HCT116 (cell line): ENCODE measurements at regions not wholly inside any gene's neighbourhood (a gene's known extent, or its start where the extent isn't known, plus 50 kb on each side); places are given as distances from the start of the nearest gene placed in this dataset.

Experiments used
- ATAC-seq: fragments of 200-7000 bp; cut with Tn5 transposase; 2 replicates; pipeline ENCODE4 v1.9.1; 2020; ENCODE audit warnings: mild to moderate bottlenecking, moderate library complexity
- BruUV-seq: library from RNA; stranded (reverse); fragments of 400-500 nt; replicated peaks from 2 replicates; lab custom pipeline; 2021; lab: Mats Ljungman, UMichigan
- CTCF ChIA-PET: fragments of 300-600 bp; sonication (Branson Sonifier 250); formaldehyde crosslinking; loops from one replicate; lab custom pipeline; 2021; ENCODE audit warnings: antibody characterized with exemption; lab: Charles Lee
- POLR2A ChIA-PET: fragments of 300-600, 350-600 bp; sonication (Branson Sonifier 250); formaldehyde crosslinking; loops from one replicate; lab custom pipeline; 2021; ENCODE audit warnings: antibody characterized with exemption; lab: Charles Lee
- RAD21 ChIA-PET, 2 experiments: fragments of 300-600 bp; sonication (Branson Sonifier 250); formaldehyde crosslinking; loops; one replicate each; lab custom pipeline; 2023; ENCODE audit warnings: low total read pairs in 2 of 2; ENCODE audit not compliant: uncharacterized antibody in 2 of 2, unreplicated experiment in 2 of 2, low non-redundant PET in 1 of 2; lab: Charles Lee
- DNase-seq: peaks from one replicate; pipeline ENCODE4 v3.0.0-alpha.2; 2010; ENCODE audit warnings: low read depth, low spot score
- H2AFZ ChIP-seq: fragments of 200-600 bp; shearing (Covaris generic), sonication (generic); 2 replicates; pipeline ENCODE4 v1.6.1; 2017; ENCODE audit warnings: low read depth, mixed run types, mixed read lengths, antibody characterized with exemption, low read length; ENCODE audit not compliant: poor library complexity, severe bottlenecking
- H3K27ac ChIP-seq: 2 replicates; pipeline ENCODE4 v1.5.1; 2012; ENCODE audit warnings: low read depth, low read length
- H3K27me3 ChIP-seq: fragments of 200-600 bp; sonication (generic); 2 replicates; pipeline ENCODE4 v1.6.1; 2016; ENCODE audit warnings: mixed run types, low read length, mixed read lengths; ENCODE audit not compliant: insufficient read depth
- H3K36me3 ChIP-seq, 2 experiments: fragments of 200-500 bp in 1 of 2; fragments of 200-600 bp in 1 of 2; sonication (Bioruptor generic) in 1 of 2; sonication (generic) in 1 of 2; 2 replicates each; pipeline versions ENCODE4 v1.5.1 to v1.6.1; 2014 to 2016; ENCODE audit warnings: low read length in 2 of 2, inconsistent platforms in 1 of 2, mixed read lengths in 1 of 2, mixed run types in 1 of 2; ENCODE audit not compliant: insufficient read depth in 2 of 2, control insufficient read depth in 1 of 2
- H3K4me1 ChIP-seq, 2 experiments: fragments of 200-600 bp in 1 of 2; sonication (generic) in 1 of 2; 2 replicates each; pipeline versions ENCODE4 v1.5.1 to v1.6.1; 2012 to 2017; ENCODE audit warnings: low read length in 2 of 2, inconsistent platforms in 1 of 2, mild to moderate bottlenecking in 1 of 2, mixed read lengths in 1 of 2, mixed run types in 1 of 2, moderate library complexity in 1 of 2; ENCODE audit not compliant: insufficient read depth in 2 of 2, control insufficient read depth in 1 of 2
- H3K4me2 ChIP-seq: fragments of 200-600 bp; sonication (generic); 2 replicates; pipeline ENCODE4 v1.6.1; 2017; ENCODE audit warnings: mixed run types, low read length, mixed read lengths
- H3K4me3 ChIP-seq, 2 experiments: fragments of 200-600 bp in 1 of 2; sonication (generic) in 1 of 2; replicated peaks in 1 of 2; 2 replicates each; pipeline ENCODE4 v1.5.1; 2011 to 2016; ENCODE audit warnings: low read length in 2 of 2, control low read depth in 1 of 2, low read depth in 1 of 2, mild to moderate bottlenecking in 1 of 2, mixed read lengths in 1 of 2, mixed run types in 1 of 2
- H3K79me2 ChIP-seq: fragments of 200-600 bp; sonication (generic); 2 replicates; pipeline ENCODE4 v1.6.1; 2017; ENCODE audit warnings: mild to moderate bottlenecking, mixed run types, low read length, moderate library complexity, mixed read lengths; ENCODE audit not compliant: insufficient read depth
- H3K9ac ChIP-seq: fragments of 200-600 bp; sonication (generic); 2 replicates; pipeline ENCODE4 v1.6.1; 2016; ENCODE audit warnings: low read length, mixed read lengths
- H3K9me2 ChIP-seq: fragments of 200-600 bp; sonication (generic), shearing (Covaris generic); 2 replicates; pipeline ENCODE4 v1.6.1; 2017; ENCODE audit warnings: mixed run types, mild to moderate bottlenecking, moderate library complexity; ENCODE audit not compliant: insufficient read depth
- H3K9me3 ChIP-seq, 2 experiments: fragments of 200-500 bp in 1 of 2; fragments of 200-600 bp in 1 of 2; sonication (Bioruptor generic) in 1 of 2; sonication (generic) in 1 of 2; 2 replicates each; pipeline ENCODE4 v1.6.1; 2014 to 2017; ENCODE audit warnings: low read length in 2 of 2, mixed read lengths in 2 of 2, inconsistent platforms in 1 of 2, low read depth in 1 of 2, mild to moderate bottlenecking in 1 of 2, mixed run types in 1 of 2, moderate library complexity in 1 of 2; ENCODE audit not compliant: control insufficient read depth in 1 of 2, insufficient read depth in 1 of 2
- H4K20me1 ChIP-seq: fragments of 200-600 bp; sonication (generic), shearing (Covaris generic); 2 replicates; pipeline ENCODE4 v1.6.1; 2017; ENCODE audit warnings: mixed run types, mild to moderate bottlenecking, moderate library complexity; ENCODE audit not compliant: insufficient read depth
- EGR1 ChIP-seq: IDR thresholded peaks from 2 replicates; pipeline ENCODE4 v1.6.1; 2012; ENCODE audit warnings: low read depth
- EZH2phosphoT487 ChIP-seq: fragments of 200-600 bp; IDR thresholded peaks from 2 replicates; pipeline ENCODE4 v1.6.1; 2018; ENCODE audit warnings: antibody characterized with exemption, borderline replicate concordance
- FOSL1 ChIP-seq: IDR thresholded peaks from 2 replicates; pipeline ENCODE4 v1.6.1; 2012; ENCODE audit warnings: low read depth
- POLR2A ChIP-seq: IDR thresholded peaks from 2 replicates; pipeline ENCODE4 v1.7.0; 2011; ENCODE audit warnings: borderline replicate concordance; ENCODE audit not compliant: insufficient read depth, insufficient read length; ENCODE audit errors: extremely low read depth
- RAD21 ChIP-seq: IDR thresholded peaks from 2 replicates; pipeline ENCODE4 v1.6.1; 2012; ENCODE audit warnings: low read depth, mild to moderate bottlenecking
- SIN3A ChIP-seq: IDR thresholded peaks from 2 replicates; pipeline ENCODE4 v1.6.1; 2012; ENCODE audit warnings: low read depth
- YY1 ChIP-seq: IDR thresholded peaks from 2 replicates; pipeline ENCODE4 v1.6.1; 2011; ENCODE audit warnings: low read length, low read depth, moderate library complexity, mild to moderate bottlenecking; ENCODE audit not compliant: insufficient replicate concordance; ENCODE audit errors: extremely low read depth
- intact Hi-C: fragments of 100-400 bp; cut with micrococcal nuclease; formaldehyde crosslinking; loops from 2 replicates; pipeline ENCODE4 v1.10.0; 2022
- TF ChIP-seq, protein P1 (sequence below): IDR thresholded peaks from 2 replicates; pipeline ENCODE4 v1.6.1; 2012
- TF ChIP-seq, protein P2 (sequence below): IDR thresholded peaks from 2 replicates; pipeline ENCODE4 v1.6.1; 2012; ENCODE audit warnings: low read depth
- TF ChIP-seq, protein P3 (sequence below): IDR thresholded peaks from 2 replicates; pipeline ENCODE4 v1.6.1; 2011; ENCODE audit warnings: mild to moderate bottlenecking, low read length, moderate library complexity; ENCODE audit not compliant: insufficient replicate concordance; ENCODE audit errors: extremely low read depth
- TF ChIP-seq, protein P4 (sequence below): IDR thresholded peaks from 2 replicates; pipeline ENCODE4 v1.6.1; 2012
- TF ChIP-seq, protein P5 (sequence below), 3 experiments: fragments of 200-600 bp in 1 of 3; sonication (generic) in 1 of 3; IDR thresholded peaks in 2 of 3; conservative IDR thresholded peaks in 1 of 3; 2 replicates each; pipeline ENCODE4 v1.5.1; 2012 to 2017; ENCODE audit warnings: low read depth in 2 of 3, low read length in 2 of 3, antibody characterized with exemption in 1 of 3, borderline replicate concordance in 1 of 3, control low read depth in 1 of 3, mild to moderate bottlenecking in 1 of 3, mixed read lengths in 1 of 3, mixed run types in 1 of 3, moderate library complexity in 1 of 3; ENCODE audit not compliant: insufficient read depth in 1 of 3

DNA sequence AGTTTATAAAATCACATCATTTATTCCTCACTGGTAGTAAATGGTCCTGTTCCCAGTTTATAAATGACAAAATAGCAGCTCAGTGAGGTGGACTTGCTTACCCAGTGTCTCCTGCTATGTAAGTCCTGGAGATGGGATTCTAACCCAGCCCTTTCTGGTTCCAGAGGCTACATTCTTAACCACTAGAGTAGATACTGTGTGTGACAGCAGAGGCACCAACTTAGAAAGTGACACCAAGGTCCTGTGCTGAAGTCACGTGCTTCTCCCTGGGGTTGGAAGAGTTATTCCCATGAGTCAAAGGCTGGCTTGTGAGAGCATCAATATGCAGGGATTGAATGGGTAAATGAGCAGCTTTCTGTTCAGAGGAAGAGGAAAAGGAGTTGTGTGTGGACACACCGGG lies 167.3 kb upstream of the IRX3 start:
- CTCF ChIA-PET: no interaction called here
- no TSS peak for BruUV-seq
- H3K27ac ChIP-seq: no peak overlapping the region
- H4K20me1 ChIP-seq: no peaks in the 10 kb centered on the region
- intact Hi-C loops: no loop called here
- no peak overlapping the region for H3K9ac ChIP-seq
- no peaks in the 10 kb centered on the region for H3K4me1 ChIP-seq
- ATAC-seq (no peak), DNase-seq (no peak)
- H2AFZ ChIP-seq: no peak overlapping the region
- H3K36me3 ChIP-seq: no peaks in the 10 kb centered on the region
- peaks cover 27% of the 10 kb centered on the region for H3K27me3 ChIP-seq
- POLR2A ChIA-PET: no interaction called here
- H3K9me3 ChIP-seq: no peaks in the 10 kb centered on the region
- H3K79me2 ChIP-seq: no peaks in the 10 kb centered on the region
- RAD21 ChIA-PET: no interaction called here
- TF ChIP-seq, protein P1, sequence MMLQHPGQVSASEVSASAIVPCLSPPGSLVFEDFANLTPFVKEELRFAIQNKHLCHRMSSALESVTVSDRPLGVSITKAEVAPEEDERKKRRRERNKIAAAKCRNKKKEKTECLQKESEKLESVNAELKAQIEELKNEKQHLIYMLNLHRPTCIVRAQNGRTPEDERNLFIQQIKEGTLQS: no peak
- no peak for TF ChIP-seq FOSL1
- no peak for TF ChIP-seq YY1
- no peak for TF ChIP-seq RAD21
- TF ChIP-seq, protein P2, sequence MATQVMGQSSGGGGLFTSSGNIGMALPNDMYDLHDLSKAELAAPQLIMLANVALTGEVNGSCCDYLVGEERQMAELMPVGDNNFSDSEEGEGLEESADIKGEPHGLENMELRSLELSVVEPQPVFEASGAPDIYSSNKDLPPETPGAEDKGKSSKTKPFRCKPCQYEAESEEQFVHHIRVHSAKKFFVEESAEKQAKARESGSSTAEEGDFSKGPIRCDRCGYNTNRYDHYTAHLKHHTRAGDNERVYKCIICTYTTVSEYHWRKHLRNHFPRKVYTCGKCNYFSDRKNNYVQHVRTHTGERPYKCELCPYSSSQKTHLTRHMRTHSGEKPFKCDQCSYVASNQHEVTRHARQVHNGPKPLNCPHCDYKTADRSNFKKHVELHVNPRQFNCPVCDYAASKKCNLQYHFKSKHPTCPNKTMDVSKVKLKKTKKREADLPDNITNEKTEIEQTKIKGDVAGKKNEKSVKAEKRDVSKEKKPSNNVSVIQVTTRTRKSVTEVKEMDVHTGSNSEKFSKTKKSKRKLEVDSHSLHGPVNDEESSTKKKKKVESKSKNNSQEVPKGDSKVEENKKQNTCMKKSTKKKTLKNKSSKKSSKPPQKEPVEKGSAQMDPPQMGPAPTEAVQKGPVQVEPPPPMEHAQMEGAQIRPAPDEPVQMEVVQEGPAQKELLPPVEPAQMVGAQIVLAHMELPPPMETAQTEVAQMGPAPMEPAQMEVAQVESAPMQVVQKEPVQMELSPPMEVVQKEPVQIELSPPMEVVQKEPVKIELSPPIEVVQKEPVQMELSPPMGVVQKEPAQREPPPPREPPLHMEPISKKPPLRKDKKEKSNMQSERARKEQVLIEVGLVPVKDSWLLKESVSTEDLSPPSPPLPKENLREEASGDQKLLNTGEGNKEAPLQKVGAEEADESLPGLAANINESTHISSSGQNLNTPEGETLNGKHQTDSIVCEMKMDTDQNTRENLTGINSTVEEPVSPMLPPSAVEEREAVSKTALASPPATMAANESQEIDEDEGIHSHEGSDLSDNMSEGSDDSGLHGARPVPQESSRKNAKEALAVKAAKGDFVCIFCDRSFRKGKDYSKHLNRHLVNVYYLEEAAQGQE: no peak
- TF ChIP-seq, protein P3, sequence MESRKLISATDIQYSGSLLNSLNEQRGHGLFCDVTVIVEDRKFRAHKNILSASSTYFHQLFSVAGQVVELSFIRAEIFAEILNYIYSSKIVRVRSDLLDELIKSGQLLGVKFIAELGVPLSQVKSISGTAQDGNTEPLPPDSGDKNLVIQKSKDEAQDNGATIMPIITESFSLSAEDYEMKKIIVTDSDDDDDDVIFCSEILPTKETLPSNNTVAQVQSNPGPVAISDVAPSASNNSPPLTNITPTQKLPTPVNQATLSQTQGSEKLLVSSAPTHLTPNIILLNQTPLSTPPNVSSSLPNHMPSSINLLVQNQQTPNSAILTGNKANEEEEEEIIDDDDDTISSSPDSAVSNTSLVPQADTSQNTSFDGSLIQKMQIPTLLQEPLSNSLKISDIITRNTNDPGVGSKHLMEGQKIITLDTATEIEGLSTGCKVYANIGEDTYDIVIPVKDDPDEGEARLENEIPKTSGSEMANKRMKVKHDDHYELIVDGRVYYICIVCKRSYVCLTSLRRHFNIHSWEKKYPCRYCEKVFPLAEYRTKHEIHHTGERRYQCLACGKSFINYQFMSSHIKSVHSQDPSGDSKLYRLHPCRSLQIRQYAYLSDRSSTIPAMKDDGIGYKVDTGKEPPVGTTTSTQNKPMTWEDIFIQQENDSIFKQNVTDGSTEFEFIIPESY: no peak
- no peak for TF ChIP-seq SIN3A
- TF ChIP-seq POLR2A: no peak
- TF ChIP-seq, protein P4, sequence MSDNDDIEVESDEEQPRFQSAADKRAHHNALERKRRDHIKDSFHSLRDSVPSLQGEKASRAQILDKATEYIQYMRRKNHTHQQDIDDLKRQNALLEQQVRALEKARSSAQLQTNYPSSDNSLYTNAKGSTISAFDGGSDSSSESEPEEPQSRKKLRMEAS: no peak
- no peak for TF ChIP-seq EGR1
- TF ChIP-seq EZH2phosphoT487: no peak
- TF ChIP-seq, protein P5, sequence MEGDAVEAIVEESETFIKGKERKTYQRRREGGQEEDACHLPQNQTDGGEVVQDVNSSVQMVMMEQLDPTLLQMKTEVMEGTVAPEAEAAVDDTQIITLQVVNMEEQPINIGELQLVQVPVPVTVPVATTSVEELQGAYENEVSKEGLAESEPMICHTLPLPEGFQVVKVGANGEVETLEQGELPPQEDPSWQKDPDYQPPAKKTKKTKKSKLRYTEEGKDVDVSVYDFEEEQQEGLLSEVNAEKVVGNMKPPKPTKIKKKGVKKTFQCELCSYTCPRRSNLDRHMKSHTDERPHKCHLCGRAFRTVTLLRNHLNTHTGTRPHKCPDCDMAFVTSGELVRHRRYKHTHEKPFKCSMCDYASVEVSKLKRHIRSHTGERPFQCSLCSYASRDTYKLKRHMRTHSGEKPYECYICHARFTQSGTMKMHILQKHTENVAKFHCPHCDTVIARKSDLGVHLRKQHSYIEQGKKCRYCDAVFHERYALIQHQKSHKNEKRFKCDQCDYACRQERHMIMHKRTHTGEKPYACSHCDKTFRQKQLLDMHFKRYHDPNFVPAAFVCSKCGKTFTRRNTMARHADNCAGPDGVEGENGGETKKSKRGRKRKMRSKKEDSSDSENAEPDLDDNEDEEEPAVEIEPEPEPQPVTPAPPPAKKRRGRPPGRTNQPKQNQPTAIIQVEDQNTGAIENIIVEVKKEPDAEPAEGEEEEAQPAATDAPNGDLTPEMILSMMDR (IDR thresholded peaks at IDR 0.05 in 2 of 3, conservative IDR thresholded peaks at IDR 0.05 in 1 of 3; ENCODE audit: borderline replicate concordance in 1 of 3, insufficient read depth in 1 of 3, low read depth in 2 of 3, low read length in 2 of 3): no peak
- H3K4me2 ChIP-seq: no peak overlapping the region
- no peak overlapping the region for H3K4me3 ChIP-seq
- H3K9me2 ChIP-seq: no peaks in the 10 kb centered on the region
